IMR-90 (cell line): ENCODE measurements at regions not wholly inside any gene's neighbourhood (a gene's known extent, or its start where the extent isn't known, plus 50 kb on each side); places are given as distances from the start of the nearest gene placed in this dataset.

Experiments used
- ATAC-seq: fragments of 200-7000 bp; cut with Tn5 transposase; 2 replicates; pipeline ENCODE4 v1.9.1; 2020; ENCODE audit warnings: low read depth, mild to moderate bottlenecking, moderate library complexity
- BruUV-seq: library from RNA; stranded (reverse); fragments of 400-500 nt; replicated peaks from 2 replicates; lab custom pipeline; 2021; lab: Mats Ljungman, UMichigan
- CTCF ChIA-PET: fragments of 300-600 bp; formaldehyde crosslinking; extraction: SDS; loops from one replicate; lab custom pipeline; 2021; ENCODE audit warnings: antibody characterized with exemption; lab: Yijun Ruan, JAX
- POLR2A ChIA-PET: fragments of 300-600 bp; sonication (Branson Sonifier 250); formaldehyde crosslinking; loops from one replicate; lab custom pipeline; 2022; ENCODE audit warnings: antibody characterized with exemption; ENCODE audit not compliant: unreplicated experiment; lab: Charles Lee
- DNase-seq: peaks from one replicate; pipeline ENCODE4 v3.0.0; 2013
- H2AFZ ChIP-seq: replicated peaks from 2 replicates; pipeline ENCODE3; 2013; ENCODE audit warnings: low read length, mild to moderate bottlenecking; ENCODE audit not compliant: poor library complexity
- H2AK5ac ChIP-seq: 2 replicates; pipeline ENCODE4 v1.6.1; 2013; ENCODE audit warnings: low read depth, low read length, inconsistent platforms
- H2AK9ac ChIP-seq: replicated peaks from 2 replicates; pipeline ENCODE3; 2013; ENCODE audit warnings: mild to moderate bottlenecking, low read depth, low read length, moderate library complexity; ENCODE audit not compliant: poor library complexity
- H2BK120ac ChIP-seq: 2 replicates; pipeline ENCODE4 v1.6.1; 2013; ENCODE audit warnings: low read depth, low read length, inconsistent platforms
- H2BK15ac ChIP-seq: 3 replicates; pipeline ENCODE4 v1.6.1; 2013; ENCODE audit warnings: low read depth, low read length, inconsistent platforms
- H2BK20ac ChIP-seq: 2 replicates; pipeline ENCODE4 v1.6.1; 2013; ENCODE audit warnings: low read depth, mild to moderate bottlenecking, inconsistent platforms, low read length, moderate library complexity
- H2BK5ac ChIP-seq: 2 replicates; pipeline ENCODE4 v1.6.1; 2013; ENCODE audit warnings: mild to moderate bottlenecking, low read depth, low read length, inconsistent platforms; ENCODE audit not compliant: poor library complexity, severe bottlenecking
- H3K14ac ChIP-seq: replicated peaks from 2 replicates; pipeline ENCODE4 v1.6.1; 2013; ENCODE audit warnings: low read depth, low read length, inconsistent platforms
- H3K18ac ChIP-seq: 2 replicates; pipeline ENCODE4 v1.6.1; 2013; ENCODE audit warnings: low read depth, low read length, control low read depth
- H3K23ac ChIP-seq: 2 replicates; pipeline ENCODE4 v1.6.1; 2013; ENCODE audit warnings: low read depth, low read length, inconsistent platforms
- H3K27ac ChIP-seq: 2 replicates; pipeline ENCODE4 v1.5.1; 2013; ENCODE audit warnings: mild to moderate bottlenecking, control low read depth, low read length; ENCODE audit not compliant: insufficient read depth
- H3K27me3 ChIP-seq: 2 replicates; pipeline ENCODE4 v1.6.1; 2013; ENCODE audit warnings: low read length; ENCODE audit not compliant: control insufficient read depth, insufficient read depth
- H3K36me3 ChIP-seq: 2 replicates; pipeline ENCODE4 v1.6.1; 2013; ENCODE audit warnings: low read length, mixed read lengths; ENCODE audit not compliant: control insufficient read depth, insufficient read depth
- H3K4ac ChIP-seq: 2 replicates; pipeline ENCODE4 v1.6.1; 2013; ENCODE audit warnings: low read depth, low read length, inconsistent platforms
- H3K4me1 ChIP-seq: 2 replicates; pipeline ENCODE4 v1.6.1; 2013; ENCODE audit warnings: low read length, mixed read lengths; ENCODE audit not compliant: control insufficient read depth, insufficient read depth
- H3K4me2 ChIP-seq: 2 replicates; pipeline ENCODE4 v1.6.1; 2013; ENCODE audit warnings: low read depth, mild to moderate bottlenecking, control low read depth, low read length, moderate library complexity
- H3K4me3 ChIP-seq: 2 replicates; pipeline ENCODE4 v1.5.1; 2013; ENCODE audit warnings: low read depth, mild to moderate bottlenecking, control low read depth, low read length, moderate library complexity; ENCODE audit not compliant: insufficient read depth
- H3K56ac ChIP-seq: 2 replicates; pipeline ENCODE4 v1.6.1; 2013; ENCODE audit warnings: low read length, inconsistent platforms; ENCODE audit not compliant: insufficient read depth; ENCODE audit errors: extremely low read depth
- H3K79me1 ChIP-seq, 2 experiments: 2 replicates each; pipeline ENCODE4 v1.6.1; 2013; ENCODE audit warnings: low read length in 2 of 2, inconsistent platforms in 1 of 2, low read depth in 1 of 2
- H3K9ac ChIP-seq: 2 replicates; pipeline ENCODE4 v1.6.1; 2013; ENCODE audit warnings: low read depth, low read length, control low read depth
- H3K9me1 ChIP-seq: 2 replicates; pipeline ENCODE4 v1.6.1; 2013; ENCODE audit warnings: low read length, inconsistent platforms; ENCODE audit not compliant: insufficient read depth
- H3K9me3 ChIP-seq: 2 replicates; pipeline ENCODE4 v1.6.1; 2013; ENCODE audit warnings: low read length; ENCODE audit not compliant: control insufficient read depth, insufficient read depth
- H4K20me1 ChIP-seq: 2 replicates; pipeline ENCODE4 v1.6.1; 2013; ENCODE audit warnings: low read length, inconsistent platforms; ENCODE audit not compliant: insufficient read depth
- H4K5ac ChIP-seq: 2 replicates; pipeline ENCODE4 v1.6.1; 2013; ENCODE audit warnings: mild to moderate bottlenecking, low read depth, low read length, control low read depth
- H4K8ac ChIP-seq, 2 experiments: 2 replicates each; pipeline ENCODE4 v1.6.1; 2013; ENCODE audit warnings: low read depth in 2 of 2, low read length in 2 of 2, control low read depth in 1 of 2, inconsistent platforms in 1 of 2
- H4K91ac ChIP-seq: 2 replicates; pipeline ENCODE4 v1.6.1; 2013; ENCODE audit warnings: low read depth, low read length, inconsistent platforms; ENCODE audit not compliant: insufficient read depth
- BHLHE40 ChIP-seq: fragments of 150-350 bp; IDR thresholded peaks from 2 replicates; pipeline ENCODE4 v1.6.1; 2016; ENCODE audit warnings: mild to moderate bottlenecking, low read depth, low read length
- FOS ChIP-seq: fragments of 150-350 bp; IDR thresholded peaks from 2 replicates; pipeline ENCODE4 v1.6.1; 2016; ENCODE audit warnings: low read depth, low read length
- MXI1 ChIP-seq: IDR thresholded peaks from 2 replicates; pipeline ENCODE4 v1.6.1; 2012; ENCODE audit warnings: low read depth, mild to moderate bottlenecking, low read length, moderate library complexity, borderline replicate concordance
- NFE2L2 ChIP-seq: fragments of 150-350 bp; IDR thresholded peaks from 2 replicates; pipeline ENCODE4 v1.6.1; 2016; ENCODE audit warnings: low read depth, mild to moderate bottlenecking, low read length
- RAD21 ChIP-seq: IDR thresholded peaks from 2 replicates; pipeline ENCODE4 v1.6.1; 2012; ENCODE audit warnings: low read length, improper control_type of control experiment
- RCOR1 ChIP-seq: IDR thresholded peaks from 2 replicates; pipeline ENCODE4 v1.6.1; 2012; ENCODE audit warnings: mild to moderate bottlenecking, low read length, improper control_type of control experiment; ENCODE audit not compliant: insufficient replicate concordance
- SMC3 ChIP-seq: fragments of 150-350 bp; IDR thresholded peaks from 2 replicates; pipeline ENCODE4 v1.6.1; 2016; ENCODE audit warnings: low read depth, mild to moderate bottlenecking, antibody characterized with exemption, low read length, moderate library complexity
- whole genome bisulfite sequencing, 2 experiments: methylation state at CpG; one replicate each; pipeline versions ENCODE4 v1.1.5 to v1.1.7; 2013; ENCODE audit warnings: missing lambda C conversion rate in 2 of 2; ENCODE audit not compliant: insufficient read length in 1 of 2; ENCODE audit errors: extremely low coverage in 2 of 2; 5-methylcytosine and 5-hydroxymethylcytosine counted together
- dilution Hi-C: fragments of 300-500 bp; cut with HindIII; formaldehyde crosslinking; loops from one replicate; pipeline ENCODE4 v1.14.3; 2018; ENCODE audit warnings: low sequenced_read_pairs; ENCODE audit not compliant: unreplicated experiment
- in situ Hi-C: fragments of 300-500 bp; cut with MboI; formaldehyde crosslinking; loops from 3 replicates; pipeline ENCODE4 v1.14.3; 2019; ENCODE audit warnings: low sequenced_read_pairs, inconsistent platforms, mixed read lengths
- intact Hi-C: fragments of 100-400 bp; cut with micrococcal nuclease; formaldehyde crosslinking; loops from 2 replicates; pipeline ENCODE4 v1.10.0; 2022
- TF ChIP-seq, protein P1 (sequence below): fragments of 150-350 bp; IDR thresholded peaks from 2 replicates; pipeline ENCODE4 v1.6.1; 2016; ENCODE audit warnings: low read depth, mild to moderate bottlenecking, low read length, moderate library complexity, borderline replicate concordance

- WGBS, 2 experiments = no CpG with 5 or more reads among the region's 1 CpG
- POLR2A ChIA-PET = no interaction called here
- Histone ChIP-seq H3K4me1 (no peaks in the 10 kb centered on the region), H2AFZ (no peak overlapping the region), H2AK9ac (no peak overlapping the region), H2BK120ac (no peak overlapping the region), H3K18ac (no peak overlapping the region), H4K91ac (no peak overlapping the region), H3K9me1 (no peaks in the 10 kb centered on the region), H2BK20ac (no peak overlapping the region), H3K56ac (no peak overlapping the region), H3K14ac (no peak overlapping the region), H3K9ac (no peak overlapping the region), H3K4me3 (no peak overlapping the region), H3K27me3 (no peaks in the 10 kb centered on the region), H3K27ac (no peak overlapping the region), H4K20me1 (no peaks in the 10 kb centered on the region), H3K4ac (no peak overlapping the region), H4K8ac (no peak overlapping the region), H3K9me3 (peaks cover 12% of the 10 kb centered on the region), H2AK5ac (no peak overlapping the region), H4K5ac (no peak overlapping the region), H2BK15ac (no peak overlapping the region), H2BK5ac (no peak overlapping the region), H3K79me1 (no peaks in the 10 kb centered on the region), H3K23ac (no peak overlapping the region), H3K36me3 (no peaks in the 10 kb centered on the region), H3K4me2 (no peak overlapping the region)
- in situ Hi-C loops = no loop called here
- dilution Hi-C loops = no loop called here
- no TSS peak for BruUV-seq
- ATAC-seq (no peak), DNase-seq (no peak)
- intact Hi-C loops = no loop called here
- CTCF ChIA-PET = no interaction called here
- TF ChIP-seq RAD21 (no peak), RCOR1 (no peak), BHLHE40 (no peak), MXI1 (no peak), FOS (no peak), NFE2L2 (no peak), SMC3 (no peak)
- TF ChIP-seq, protein P1, sequence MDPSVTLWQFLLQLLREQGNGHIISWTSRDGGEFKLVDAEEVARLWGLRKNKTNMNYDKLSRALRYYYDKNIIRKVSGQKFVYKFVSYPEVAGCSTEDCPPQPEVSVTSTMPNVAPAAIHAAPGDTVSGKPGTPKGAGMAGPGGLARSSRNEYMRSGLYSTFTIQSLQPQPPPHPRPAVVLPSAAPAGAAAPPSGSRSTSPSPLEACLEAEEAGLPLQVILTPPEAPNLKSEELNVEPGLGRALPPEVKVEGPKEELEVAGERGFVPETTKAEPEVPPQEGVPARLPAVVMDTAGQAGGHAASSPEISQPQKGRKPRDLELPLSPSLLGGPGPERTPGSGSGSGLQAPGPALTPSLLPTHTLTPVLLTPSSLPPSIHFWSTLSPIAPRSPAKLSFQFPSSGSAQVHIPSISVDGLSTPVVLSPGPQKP = no peak
These were observed 751.2 kb downstream of the BRINP1 start for GRCh38 chr9:118618084-118618483.
